ENCODE measurements at regions not wholly inside any gene's neighbourhood (a gene's known extent, or its start where the extent isn't known, plus 50 kb on each side); places are given as distances from the start of the nearest gene placed in this dataset.

DNA sequence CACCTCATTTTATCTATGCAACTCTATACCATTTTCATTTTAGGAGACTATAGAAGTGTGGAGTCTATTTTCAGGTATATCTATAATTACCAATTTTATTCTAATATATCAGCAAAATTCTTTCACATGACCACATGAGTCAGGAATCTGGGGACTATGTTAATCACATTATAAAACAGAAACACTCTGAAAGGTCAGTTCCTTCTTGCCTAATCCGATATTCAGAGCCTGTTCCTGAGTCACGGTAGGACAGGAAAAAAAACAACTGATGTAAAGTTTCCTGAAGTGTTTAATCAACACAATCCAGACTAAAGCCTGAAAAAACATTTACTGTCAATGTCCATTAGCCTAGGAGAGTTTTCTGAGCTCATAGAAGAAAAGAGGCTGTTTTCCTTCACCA lies 1902.3 kb downstream of the NCAM2 start:
- H3K9me3 Mint-ChIP-seq = no peaks in the 10 kb centered on the region
- H3K27ac Mint-ChIP-seq = no peak overlapping the region
- POLR2A ChIA-PET = no interaction called here
- CTCF ChIA-PET = no interaction called here
- no peaks in the 10 kb centered on the region for H3K36me3 Mint-ChIP-seq (ENCODE audit: low read depth)
- intact Hi-C loops (cut with micrococcal nuclease) = no loop called here
- no peak overlapping the region for H3K4me3 Mint-ChIP-seq
- TF ChIP-seq, protein P1, sequence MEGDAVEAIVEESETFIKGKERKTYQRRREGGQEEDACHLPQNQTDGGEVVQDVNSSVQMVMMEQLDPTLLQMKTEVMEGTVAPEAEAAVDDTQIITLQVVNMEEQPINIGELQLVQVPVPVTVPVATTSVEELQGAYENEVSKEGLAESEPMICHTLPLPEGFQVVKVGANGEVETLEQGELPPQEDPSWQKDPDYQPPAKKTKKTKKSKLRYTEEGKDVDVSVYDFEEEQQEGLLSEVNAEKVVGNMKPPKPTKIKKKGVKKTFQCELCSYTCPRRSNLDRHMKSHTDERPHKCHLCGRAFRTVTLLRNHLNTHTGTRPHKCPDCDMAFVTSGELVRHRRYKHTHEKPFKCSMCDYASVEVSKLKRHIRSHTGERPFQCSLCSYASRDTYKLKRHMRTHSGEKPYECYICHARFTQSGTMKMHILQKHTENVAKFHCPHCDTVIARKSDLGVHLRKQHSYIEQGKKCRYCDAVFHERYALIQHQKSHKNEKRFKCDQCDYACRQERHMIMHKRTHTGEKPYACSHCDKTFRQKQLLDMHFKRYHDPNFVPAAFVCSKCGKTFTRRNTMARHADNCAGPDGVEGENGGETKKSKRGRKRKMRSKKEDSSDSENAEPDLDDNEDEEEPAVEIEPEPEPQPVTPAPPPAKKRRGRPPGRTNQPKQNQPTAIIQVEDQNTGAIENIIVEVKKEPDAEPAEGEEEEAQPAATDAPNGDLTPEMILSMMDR (IDR thresholded peaks at IDR 0.05) = no peak
- DNase-seq = no peak
- no peaks in the 10 kb centered on the region for H3K4me1 Mint-ChIP-seq (ENCODE audit: low read depth)
- H3K27me3 Mint-ChIP-seq = no peaks in the 10 kb centered on the region
- no peak for ATAC-seq

DNA sequence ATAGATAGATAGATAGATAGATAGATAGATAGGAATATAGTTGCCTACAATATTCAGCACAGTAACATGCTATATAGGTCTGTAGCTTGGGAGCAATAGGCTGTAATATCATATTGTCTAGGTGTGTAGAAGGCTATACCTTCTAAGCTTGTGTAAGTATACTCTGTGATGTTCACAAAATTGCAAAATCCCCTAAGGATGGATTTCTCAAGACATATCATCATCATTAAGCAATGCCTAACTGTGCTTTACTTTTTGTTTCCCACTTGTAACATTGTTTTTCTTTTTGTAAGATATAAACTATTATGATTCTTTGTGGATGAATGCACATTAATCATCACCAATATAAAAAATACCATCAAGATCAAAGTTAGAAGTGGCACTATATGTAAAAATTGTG lies 1905.6 kb downstream of the NCAM2 start:
- POLR2A ChIA-PET = no interaction called here
- H3K27ac Mint-ChIP-seq = no peak overlapping the region
- intact Hi-C loops (cut with micrococcal nuclease) = no loop called here

DNA sequence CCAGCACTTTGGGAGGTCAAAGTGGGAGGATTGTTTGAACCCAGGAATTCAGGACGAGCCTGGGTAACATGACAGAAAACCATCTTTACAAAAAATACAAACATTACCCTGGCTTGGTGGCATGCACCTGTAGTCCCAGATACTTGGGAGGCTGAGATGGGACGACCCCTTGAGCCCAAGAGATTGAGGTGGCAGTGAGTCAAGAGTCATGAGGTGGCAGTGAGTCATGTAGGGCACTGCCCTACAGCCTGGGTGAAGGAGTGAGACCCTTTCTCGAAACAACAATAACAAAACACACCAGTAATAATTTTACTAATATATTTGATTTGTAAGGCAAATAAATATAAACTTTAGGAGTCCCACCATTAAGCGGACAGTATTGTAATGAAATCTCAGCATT lies 1906.2 kb downstream of the NCAM2 start:
- Mint-ChIP-seq H3K36me3 (ENCODE audit: low read depth) (no peaks in the 10 kb centered on the region), H3K4me3 (no peak overlapping the region), H3K27ac (no peak overlapping the region), H3K9me3 (no peaks in the 10 kb centered on the region), H3K4me1 (ENCODE audit: low read depth) (no peaks in the 10 kb centered on the region), H3K27me3 (no peaks in the 10 kb centered on the region)
- CTCF ChIA-PET = no interaction called here
- DNase-seq (no peak), ATAC-seq (no peak)
- POLR2A ChIA-PET = no interaction called here
- intact Hi-C loops (cut with micrococcal nuclease) = no loop called here
- TF ChIP-seq, protein P1 (IDR thresholded peaks at IDR 0.05) = no peak

More for the DNA sequence above, 1905.6 kb downstream of the NCAM2 start:
- Mint-ChIP-seq H3K36me3 (ENCODE audit: low read depth) (no peaks in the 10 kb centered on the region), H3K4me1 (ENCODE audit: low read depth) (no peaks in the 10 kb centered on the region), H3K9me3 (no peaks in the 10 kb centered on the region), H3K4me3 (no peak overlapping the region), H3K27me3 (no peaks in the 10 kb centered on the region)
- CTCF ChIA-PET = no interaction called here
- TF ChIP-seq, protein P1 (IDR thresholded peaks at IDR 0.05) = no peak
- no peak for ATAC-seq
- DNase-seq = no peak

DNA sequence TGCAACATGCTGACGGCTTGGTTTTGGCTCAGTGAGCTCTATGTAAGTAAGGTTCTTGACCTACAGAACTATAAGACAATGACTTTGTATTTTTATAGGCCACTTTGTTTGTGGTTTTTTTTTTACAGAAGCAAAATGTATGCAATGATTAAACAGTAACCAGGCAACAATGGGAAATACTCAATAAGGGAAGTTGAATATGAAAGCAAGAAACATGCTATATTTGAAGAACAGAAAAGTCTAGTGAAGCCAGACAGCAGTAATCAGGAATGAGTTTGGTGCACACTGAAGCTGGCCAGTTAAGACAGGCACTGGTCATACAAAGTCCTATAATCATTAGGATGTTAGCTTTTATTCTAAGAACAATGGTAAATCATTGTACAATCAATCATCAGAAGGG lies 1926.8 kb downstream of the NCAM2 start:
- Mint-ChIP-seq H3K9me3 (peaks cover 3% of the 10 kb centered on the region), H3K4me1 (ENCODE audit: low read depth) (no peaks in the 10 kb centered on the region), H3K36me3 (ENCODE audit: low read depth) (no peaks in the 10 kb centered on the region), H3K27me3 (no peaks in the 10 kb centered on the region), H3K4me3 (no peak overlapping the region), H3K27ac (no peak overlapping the region)
- intact Hi-C loops (cut with micrococcal nuclease) = no loop called here
- no peak for ATAC-seq
- CTCF ChIA-PET = no interaction called here
- TF ChIP-seq, protein P1 (IDR thresholded peaks at IDR 0.05) = no peak
- DNase-seq = no peak
- POLR2A ChIA-PET = no interaction called here

DNA sequence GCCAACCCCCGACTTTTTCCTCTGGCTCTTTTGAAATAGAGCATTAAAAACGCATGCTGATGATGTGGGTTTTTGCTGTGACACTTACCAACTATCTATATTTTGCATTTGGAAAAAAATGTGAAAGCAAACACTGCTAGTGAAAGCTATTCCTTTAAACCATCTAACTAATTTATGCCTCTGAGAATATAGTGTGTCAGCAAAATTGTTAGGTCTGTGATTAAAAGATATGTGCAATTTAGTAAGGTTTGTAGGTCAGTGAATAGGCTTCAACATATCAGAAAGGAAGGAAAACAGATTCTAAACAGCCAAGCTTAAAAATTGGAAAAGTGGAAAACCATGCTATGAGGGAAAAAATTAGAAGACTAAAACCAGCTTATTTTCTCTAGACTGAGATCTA lies 1929.3 kb downstream of the NCAM2 start:
- no peaks in the 10 kb centered on the region for H3K27me3 Mint-ChIP-seq
- ChIA-PET CTCF (interaction anchor here (0.7 kb wide), 1 partner anchor 1215 kb away, joined by 3 read pairs; no protein-coding TSS in a partner anchor), POLR2A (no interaction called here)
- no peak for DNase-seq
- no peaks in the 10 kb centered on the region for H3K36me3 Mint-ChIP-seq (ENCODE audit: low read depth)
- no peaks in the 10 kb centered on the region for H3K4me1 Mint-ChIP-seq (ENCODE audit: low read depth)
- TF ChIP-seq, protein P1 (IDR thresholded peaks at IDR 0.05) = no peak
- H3K27ac Mint-ChIP-seq = no peak overlapping the region
- no peak overlapping the region for H3K4me3 Mint-ChIP-seq
- H3K9me3 Mint-ChIP-seq = peaks cover 3% of the 10 kb centered on the region
- no peak for ATAC-seq
- intact Hi-C loops (cut with micrococcal nuclease) = no loop called here
